ENCODE measurements at regions not wholly inside any gene's neighbourhood (a gene's known extent, or its start where the extent isn't known, plus 50 kb on each side); places are given as distances from the start of the nearest gene placed in this dataset.

- TF ChIP-seq CTCF (IDR thresholded peaks at IDR 0.05) = no peak
- no peak for TF ChIP-seq POLR2A (IDR thresholded peaks at IDR 0.05)
Observed at GRCh38 chr2:2619995-2620394, 288.9 kb upstream of the MYT1L start.
